Heart left ventricle (tissue), 13 donors: ENCODE measurements at regions not wholly inside any gene's neighbourhood (a gene's known extent, or its start where the extent isn't known, plus 50 kb on each side); places are given as distances from the start of the nearest gene placed in this dataset.

Experiments
- POLR2A ChIP-seq, 2 donors: fragments of 450-650 bp; IDR thresholded peaks; one replicate each; pipeline ENCODE4 v1.6.1; 2017; ENCODE audit warnings: antibody characterized with exemption in 2 of 2, mild to moderate bottlenecking in 2 of 2, moderate library complexity in 2 of 2
- TF ChIP-seq, protein P1 (sequence below), 12 donors: fragments of 200-600 bp; sonication (generic) in 4 of 12; IDR thresholded peaks; one replicate each; pipeline versions ENCODE4 v1.5.0 to v1.8.0; 2018 to 2022; ENCODE audit warnings: antibody characterized with exemption in 12 of 12, mild to moderate bottlenecking in 5 of 12
- donor health status: ischemic (EF 13 %, LVEDD 7.1; RV severe dilation, severe dysfunction).
- donor health status: DM: no; HTN: yes; CAD: no.
- donor health status: DM: no; HTN: no; CAD: no.
- donor health status: ischemic (EF 25% LVEDD 6.9; RV normal size, moderate dysfunction).
- donor health status: ischemic (EF 25% LVEDD 5.7; RV mildly dilated, moderate dysfunction).
- donor health status: ischemic (EF 35%, LVEDD 5.7; RV mildly dilated, moderate dysfunction).
- donor health status: nonischemic (EF 11% LVEDD 7.7; RV severe dilation, severe dysfunction).
- donor health status: DM: yes; HTN: yes; CAD: no.
- donor health status: PGD.
- donor health status: ischemic (EF 29% LVEDD 5.4; RV normal size, mild dysfunction).
- donor health status: nonischemic (EF 23%, LVEDD 6.1; RV moderate dilation, normal function).

DNA sequence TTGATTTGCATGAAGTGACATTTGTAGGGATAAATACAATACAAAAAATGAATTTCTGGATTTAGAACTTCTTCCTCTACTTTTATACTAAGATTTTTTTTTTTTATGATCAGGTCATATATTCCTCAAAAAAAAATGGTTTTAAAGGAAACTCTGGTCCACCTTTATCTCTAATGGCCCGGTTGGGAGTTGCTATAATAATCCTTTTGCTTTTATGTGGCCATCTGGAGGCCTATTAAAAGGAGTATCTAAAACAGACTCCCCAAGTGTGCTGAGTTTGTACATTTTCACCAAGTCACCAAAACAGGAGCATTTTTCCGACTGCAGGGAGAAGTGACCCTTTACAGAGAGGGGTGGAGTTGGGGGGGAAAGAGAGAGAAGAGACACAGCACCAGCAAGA is 329.2 kb upstream of the FIGN start:
- no peak for TF ChIP-seq POLR2A (IDR thresholded peaks at IDR 0.05)
- TF ChIP-seq, protein P1, sequence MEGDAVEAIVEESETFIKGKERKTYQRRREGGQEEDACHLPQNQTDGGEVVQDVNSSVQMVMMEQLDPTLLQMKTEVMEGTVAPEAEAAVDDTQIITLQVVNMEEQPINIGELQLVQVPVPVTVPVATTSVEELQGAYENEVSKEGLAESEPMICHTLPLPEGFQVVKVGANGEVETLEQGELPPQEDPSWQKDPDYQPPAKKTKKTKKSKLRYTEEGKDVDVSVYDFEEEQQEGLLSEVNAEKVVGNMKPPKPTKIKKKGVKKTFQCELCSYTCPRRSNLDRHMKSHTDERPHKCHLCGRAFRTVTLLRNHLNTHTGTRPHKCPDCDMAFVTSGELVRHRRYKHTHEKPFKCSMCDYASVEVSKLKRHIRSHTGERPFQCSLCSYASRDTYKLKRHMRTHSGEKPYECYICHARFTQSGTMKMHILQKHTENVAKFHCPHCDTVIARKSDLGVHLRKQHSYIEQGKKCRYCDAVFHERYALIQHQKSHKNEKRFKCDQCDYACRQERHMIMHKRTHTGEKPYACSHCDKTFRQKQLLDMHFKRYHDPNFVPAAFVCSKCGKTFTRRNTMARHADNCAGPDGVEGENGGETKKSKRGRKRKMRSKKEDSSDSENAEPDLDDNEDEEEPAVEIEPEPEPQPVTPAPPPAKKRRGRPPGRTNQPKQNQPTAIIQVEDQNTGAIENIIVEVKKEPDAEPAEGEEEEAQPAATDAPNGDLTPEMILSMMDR (IDR thresholded peaks at IDR 0.05) = no peak
